Neural progenitor cell (in vitro differentiated cells): ENCODE measurements at regions not wholly inside any gene's neighbourhood (a gene's known extent, or its start where the extent isn't known, plus 50 kb on each side); places are given as distances from the start of the nearest gene placed in this dataset.

Experiments used
- CTCF ChIP-seq: fragments of 200-600 bp; sonication (generic); IDR thresholded peaks from 2 replicates; pipeline ENCODE4 v1.5.1; 2017; ENCODE audit warnings: antibody characterized with exemption, mild to moderate bottlenecking
- EZH2 ChIP-seq: fragments of 200-600 bp; sonication (generic); IDR thresholded peaks from 2 replicates; pipeline ENCODE4 v1.6.1; 2017; ENCODE audit warnings: antibody characterized with exemption, mild to moderate bottlenecking, moderate library complexity

GRCh38 chr12:4084573-4084972 is 189.0 kb upstream of the CCND2 start:
- TF ChIP-seq EZH2 (no peak), CTCF (no peak)
